ENCODE measurements at regions not wholly inside any gene's neighbourhood (a gene's known extent, or its start where the extent isn't known, plus 50 kb on each side); places are given as distances from the start of the nearest gene placed in this dataset.
"Not testable (repeated sequence)": the region's sequence is repeated elsewhere in the genome, so short reads cannot be mapped to it uniquely, and the experiment has no call there.

GRCh38 chr6:125549202-125549884 is 200.1 kb upstream of the HEY2 start:
- no peak for DNase-seq

- no peak for DNase-seq
Observed at GRCh38 chr6:125550892-125551291, 198.5 kb upstream of the HEY2 start.

DNA sequence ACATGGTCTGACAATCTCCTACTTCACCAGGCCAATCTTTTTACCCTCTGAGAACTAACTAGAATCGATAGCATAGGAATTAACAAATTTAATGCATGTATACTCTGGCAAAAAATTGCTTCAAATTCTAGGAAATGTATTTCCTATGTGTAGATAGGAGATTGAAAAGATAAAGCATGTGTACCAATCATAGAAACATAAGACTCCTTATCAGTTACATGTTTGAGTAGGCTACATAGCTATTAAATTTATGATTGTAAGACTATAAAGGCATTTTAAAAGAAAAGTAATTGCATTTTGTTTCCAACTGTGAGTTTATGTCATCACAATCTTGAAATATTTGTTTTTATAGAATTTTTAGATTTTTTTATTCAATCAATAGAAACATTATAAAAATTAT is 196.6 kb upstream of the HEY2 start:
- DNase-seq = no peak

- no peak for DNase-seq
Observed at GRCh38 chr6:125554456-125554855, 195.0 kb upstream of the HEY2 start.

- no peak for DNase-seq
Observed at GRCh38 chr6:125558241-125558843, 191.1 kb upstream of the HEY2 start.

DNA sequence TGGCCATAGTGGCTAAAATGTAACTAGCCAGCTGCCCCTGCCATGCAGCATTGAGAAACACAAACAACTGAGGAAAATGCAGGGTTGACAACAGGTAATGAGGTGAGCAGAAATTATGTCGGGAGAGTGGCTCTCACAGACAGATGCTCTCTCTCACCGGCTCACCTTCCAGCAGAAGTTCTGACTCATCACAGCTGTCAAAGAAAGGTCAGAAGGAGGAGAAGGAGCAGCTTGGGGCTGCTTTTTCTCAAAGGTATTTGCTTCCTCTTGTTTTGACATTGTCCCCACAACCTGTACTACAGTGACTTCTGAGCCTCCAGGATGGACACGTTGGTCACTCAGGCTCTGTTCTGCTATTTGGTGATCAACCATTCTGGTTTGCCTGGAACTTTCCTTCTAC is 190.5 kb upstream of the HEY2 start:
- DNase-seq = no peak

DNA sequence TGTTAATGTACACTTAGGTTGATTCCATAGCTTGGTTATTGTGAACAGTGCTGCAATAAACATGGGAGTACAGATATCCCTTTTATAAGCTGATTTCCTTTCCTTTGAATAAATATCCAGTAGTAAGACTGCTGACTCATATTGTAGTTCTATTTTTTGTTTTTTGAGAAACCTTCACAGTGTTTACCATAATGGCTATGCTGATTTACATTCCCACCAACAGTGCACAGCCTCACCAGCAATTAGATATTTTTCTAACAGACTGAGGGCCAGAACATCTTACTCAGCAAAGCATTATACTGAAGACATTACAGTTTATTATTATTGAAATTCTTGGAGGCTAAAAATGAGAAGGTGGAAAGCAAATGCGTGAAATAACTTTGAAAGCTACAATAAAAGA is 187.3 kb upstream of the HEY2 start:
- no peak for DNase-seq

DNA sequence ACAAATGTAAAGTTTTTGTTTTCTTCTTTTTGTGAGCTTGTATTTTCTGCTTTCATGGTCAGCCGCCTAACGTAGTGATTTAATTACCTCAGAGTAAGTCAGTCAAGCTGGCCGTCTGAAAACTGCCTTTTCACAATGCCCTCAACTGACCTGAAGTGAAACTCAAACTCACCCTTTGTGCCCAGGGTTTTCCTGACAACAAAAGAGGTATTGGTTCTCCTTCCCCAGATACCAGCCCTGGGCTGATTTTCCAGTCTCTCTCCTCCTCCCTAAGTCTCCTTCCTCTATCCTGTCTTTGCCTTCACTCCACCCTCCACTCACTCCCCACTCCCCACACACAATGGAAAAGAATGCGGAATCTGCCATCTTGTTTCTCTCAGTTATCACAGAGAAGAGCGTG is 184.5 kb upstream of the HEY2 start:
- no peak for DNase-seq

DNA sequence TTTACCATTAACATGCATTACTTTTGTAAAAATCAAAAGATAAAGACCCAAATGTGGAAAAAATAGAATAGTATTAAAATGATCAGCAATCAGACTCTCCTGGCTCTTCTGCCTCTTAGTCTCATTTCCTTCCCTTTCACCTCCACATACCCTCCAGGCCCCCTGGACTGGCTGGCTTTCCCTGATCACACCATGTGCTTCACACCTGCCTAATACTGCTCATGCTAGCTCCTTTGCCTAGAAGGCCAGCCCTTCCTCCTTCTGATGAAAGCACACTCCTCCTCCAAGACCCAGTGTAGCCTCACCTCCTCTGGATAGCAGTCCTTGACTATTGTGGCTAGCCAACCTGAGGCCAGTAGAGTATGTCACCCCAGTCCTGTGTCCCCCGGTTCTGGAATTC is 182.0 kb upstream of the HEY2 start:
- DNase-seq = no peak

- DNase-seq = no peak
Observed at GRCh38 chr6:125568609-125569008, 180.8 kb upstream of the HEY2 start.

- no peak for DNase-seq
Observed at GRCh38 chr6:125570526-125570925, 178.9 kb upstream of the HEY2 start.

DNA sequence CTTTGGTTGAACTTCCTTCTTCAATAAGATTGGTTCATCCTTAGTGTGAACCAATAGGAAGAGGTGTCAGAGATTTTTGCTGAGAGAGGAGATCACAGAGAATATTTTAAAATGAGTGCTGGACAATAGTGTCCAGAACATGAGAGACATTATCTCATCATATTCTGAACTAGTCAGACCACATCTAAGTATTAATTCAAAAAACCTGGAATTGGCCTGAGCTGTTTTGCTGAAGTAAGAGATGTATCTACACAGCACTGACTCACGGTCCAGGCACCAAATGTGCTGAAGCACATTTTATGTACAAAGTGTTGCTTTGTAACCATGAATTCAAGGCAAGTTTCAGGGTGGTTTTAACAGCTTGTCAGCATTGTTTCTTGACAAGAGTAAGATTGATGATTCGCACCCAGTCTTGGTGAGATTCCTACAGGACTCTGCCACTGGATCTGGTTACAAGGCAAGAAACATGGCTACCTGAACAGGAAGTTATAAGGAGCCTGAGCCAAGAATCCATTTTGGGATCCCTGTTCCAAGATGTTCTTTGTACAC is 178.2 kb upstream of the HEY2 start:
- DNase-seq = no peak

- DNase-seq = no peak
Observed at GRCh38 chr6:125574604-125575003, 174.8 kb upstream of the HEY2 start.

DNA sequence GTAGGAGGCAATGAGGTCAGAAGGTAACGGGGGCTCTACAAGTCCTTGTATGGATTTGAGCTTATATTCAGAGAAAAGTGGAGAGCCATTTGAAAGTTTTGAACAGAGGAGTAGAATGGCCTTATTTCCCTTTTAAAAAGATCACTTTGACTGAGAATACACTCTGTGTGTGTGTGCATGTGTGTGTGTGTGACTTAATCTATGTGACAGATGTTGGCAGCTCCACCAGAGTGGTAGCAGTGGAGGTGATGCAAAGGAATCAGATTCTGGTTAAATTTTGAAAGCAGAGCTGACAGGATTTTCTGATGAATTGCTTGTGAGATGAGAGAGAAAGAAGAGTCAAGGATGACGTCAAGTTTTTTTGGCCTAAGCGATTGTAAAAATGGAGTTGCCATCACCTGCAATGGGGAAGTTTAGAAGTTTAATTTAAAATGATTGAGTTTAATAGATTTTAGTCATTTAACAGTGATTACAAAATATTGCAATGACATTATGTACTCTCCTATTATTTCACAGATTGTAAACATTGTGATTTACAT is 172.2 kb upstream of the HEY2 start:
- DNase-seq = no peak

GRCh38 chr6:125584468-125584939 is 164.9 kb upstream of the HEY2 start:
- DNase-seq = no peak

DNA sequence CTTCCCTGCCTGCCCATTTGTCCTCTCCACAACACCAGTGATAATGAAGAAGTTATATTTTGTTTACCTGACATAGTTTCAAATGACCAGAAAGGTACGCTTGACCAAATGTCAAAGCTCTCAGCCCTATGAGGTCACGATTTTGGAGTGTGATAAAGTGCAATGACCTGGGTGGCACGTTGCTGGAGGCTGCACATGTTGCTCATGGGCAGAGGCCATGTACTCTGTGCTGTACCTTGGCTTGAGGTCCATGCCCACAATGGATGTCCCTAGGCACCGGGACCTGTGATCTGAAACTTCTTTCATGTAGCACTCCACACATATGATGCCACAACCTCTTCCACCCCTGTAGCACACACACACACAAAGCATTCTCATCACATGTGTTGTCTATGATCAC is 164.0 kb upstream of the HEY2 start:
- DNase-seq = no peak

DNA sequence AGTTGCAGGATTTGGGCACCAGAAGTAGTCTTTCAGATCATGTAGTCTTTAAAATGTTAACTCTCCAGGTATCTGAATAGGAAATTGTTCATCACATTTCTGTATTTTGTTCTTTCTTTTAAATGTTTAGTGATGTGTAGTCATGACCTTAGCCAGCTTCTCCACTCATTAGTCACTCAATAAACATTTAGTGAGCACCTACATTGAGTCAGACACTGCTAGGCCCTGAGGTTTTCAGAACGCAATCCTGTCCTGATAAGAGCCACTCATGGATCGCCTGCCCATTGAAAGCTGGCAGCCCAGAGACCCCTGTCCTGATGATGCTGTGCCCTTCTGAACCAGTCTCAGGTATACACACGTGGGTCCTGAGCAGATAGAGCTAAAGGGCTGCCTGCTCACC is 163.4 kb upstream of the HEY2 start:
- DNase-seq = no peak

DNA sequence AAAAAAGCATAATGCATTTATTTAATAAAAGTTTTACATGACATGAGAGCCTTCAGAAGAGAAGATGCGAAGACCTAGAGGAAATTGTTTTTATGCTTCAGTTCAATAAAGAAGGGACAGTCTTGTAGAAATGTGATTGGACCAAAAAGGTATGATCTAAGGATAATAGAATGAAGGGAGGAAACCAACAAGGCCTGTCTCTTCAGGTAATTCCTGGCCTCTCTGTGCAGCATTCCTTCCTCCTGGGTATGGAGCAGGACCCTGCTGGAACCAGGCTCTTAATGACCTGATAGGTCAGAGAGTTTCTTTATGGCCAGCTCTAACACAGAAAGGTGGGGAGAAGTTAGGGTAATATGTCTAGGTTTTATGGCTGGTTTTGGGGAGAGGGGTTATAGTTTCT is 162.8 kb upstream of the HEY2 start:
- no peak for DNase-seq

- no peak for DNase-seq
Observed at GRCh38 chr6:125587666-125588632, 161.5 kb upstream of the HEY2 start.

- DNase-seq = not testable (repeated sequence)
Observed at GRCh38 chr6:125591796-125592195, 157.6 kb upstream of the HEY2 start.

- DNase-seq = no peak
Observed at GRCh38 chr6:125593746-125594145, 155.7 kb upstream of the HEY2 start.

DNA sequence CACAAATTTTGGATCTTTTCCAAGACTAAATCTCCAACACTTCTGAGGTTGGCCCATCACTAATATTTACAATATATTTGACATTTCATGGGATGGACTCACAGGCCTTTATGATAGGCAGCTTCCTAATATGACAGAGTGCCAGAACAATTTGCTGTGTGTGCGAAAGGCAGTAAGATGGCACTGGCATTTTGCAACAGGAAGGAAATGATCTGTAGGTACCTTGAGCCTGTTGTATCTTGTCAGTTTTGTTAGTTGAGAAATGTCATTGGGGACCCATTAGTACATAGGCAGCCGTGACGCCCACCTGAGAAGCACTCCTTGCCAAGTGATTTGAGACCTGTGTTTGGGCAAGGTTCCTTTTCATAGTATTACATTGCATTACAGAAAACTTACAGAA is 153.4 kb upstream of the HEY2 start:
- DNase-seq = no peak
